ENCODE measurements at regions not wholly inside any gene's neighbourhood (a gene's known extent, or its start where the extent isn't known, plus 50 kb on each side); places are given as distances from the start of the nearest gene placed in this dataset.

GRCh38 chr4:10758906-10759305, 74.3 kb upstream of the CLNK start:
- H3K27ac ChIP-seq, result no peak overlapping the region
- no peak for TF ChIP-seq CTCF (conservative IDR thresholded peaks at IDR 0.05)

- peak overlapping the region; percentile 21; the same call in 1 of the 2 replicates for H3K27ac ChIP-seq
- TF ChIP-seq CTCF (conservative IDR thresholded peaks at IDR 0.05), result no peak
Measured at GRCh38 chr4:10753856-10754402, 69.4 kb upstream of the CLNK start.

GRCh38 chr4:10753336-10753735, 68.8 kb upstream of the CLNK start:
- TF ChIP-seq CTCF (conservative IDR thresholded peaks at IDR 0.05), result no peak

GRCh38 chr4:10750714-10751113, 66.1 kb upstream of the CLNK start:
- TF ChIP-seq CTCF (conservative IDR thresholded peaks at IDR 0.05), result no peak
- H3K27ac ChIP-seq, result no peak overlapping the region

More at GRCh38 chr4:10753336-10753735, 68.8 kb upstream of the CLNK start:
- peak overlapping the region; percentile 21; the same call in 1 of the 2 replicates for H3K27ac ChIP-seq

GRCh38 chr4:10747186-10747585, 62.6 kb upstream of the CLNK start:
- no peak overlapping the region for H3K27ac ChIP-seq
- no peak for TF ChIP-seq CTCF (conservative IDR thresholded peaks at IDR 0.05)

GRCh38 chr4:10746371-10747171, 62.0 kb upstream of the CLNK start:
- no peak overlapping the region for H3K27ac ChIP-seq
- TF ChIP-seq CTCF (conservative IDR thresholded peaks at IDR 0.05), result no peak

- no peak for TF ChIP-seq CTCF (conservative IDR thresholded peaks at IDR 0.05)
- no peak overlapping the region for H3K27ac ChIP-seq
Measured at GRCh38 chr4:10743357-10743756, 58.8 kb upstream of the CLNK start.
